Peyer's patch (tissue), 4 donors: ENCODE measurements at regions not wholly inside any gene's neighbourhood (a gene's known extent, or its start where the extent isn't known, plus 50 kb on each side); places are given as distances from the start of the nearest gene placed in this dataset.
"Not testable (repeated sequence)": the region's sequence is repeated elsewhere in the genome, so short reads cannot be mapped to it uniquely, and the experiment has no call there.

ENCODE experiments used
- POLR2A ChIP-seq, 2 donors: fragments of 450-650 bp; IDR thresholded peaks; one replicate each; pipeline ENCODE4 v1.5.1; 2017; ENCODE audit warnings: antibody characterized with exemption in 2 of 2, mild to moderate bottlenecking in 2 of 2, moderate library complexity in 2 of 2
- TF ChIP-seq, protein P1 (sequence below), 6 experiments: fragments of 450-650 bp in 4 of 6; fragments of 200-600 bp in 2 of 6; sonication (generic) in 1 of 6; IDR thresholded peaks; one replicate each; pipeline ENCODE4 v1.5.1; 2017 to 2019; ENCODE audit warnings: antibody characterized with exemption in 6 of 6, mild to moderate bottlenecking in 3 of 6, moderate library complexity in 1 of 6

DNA sequence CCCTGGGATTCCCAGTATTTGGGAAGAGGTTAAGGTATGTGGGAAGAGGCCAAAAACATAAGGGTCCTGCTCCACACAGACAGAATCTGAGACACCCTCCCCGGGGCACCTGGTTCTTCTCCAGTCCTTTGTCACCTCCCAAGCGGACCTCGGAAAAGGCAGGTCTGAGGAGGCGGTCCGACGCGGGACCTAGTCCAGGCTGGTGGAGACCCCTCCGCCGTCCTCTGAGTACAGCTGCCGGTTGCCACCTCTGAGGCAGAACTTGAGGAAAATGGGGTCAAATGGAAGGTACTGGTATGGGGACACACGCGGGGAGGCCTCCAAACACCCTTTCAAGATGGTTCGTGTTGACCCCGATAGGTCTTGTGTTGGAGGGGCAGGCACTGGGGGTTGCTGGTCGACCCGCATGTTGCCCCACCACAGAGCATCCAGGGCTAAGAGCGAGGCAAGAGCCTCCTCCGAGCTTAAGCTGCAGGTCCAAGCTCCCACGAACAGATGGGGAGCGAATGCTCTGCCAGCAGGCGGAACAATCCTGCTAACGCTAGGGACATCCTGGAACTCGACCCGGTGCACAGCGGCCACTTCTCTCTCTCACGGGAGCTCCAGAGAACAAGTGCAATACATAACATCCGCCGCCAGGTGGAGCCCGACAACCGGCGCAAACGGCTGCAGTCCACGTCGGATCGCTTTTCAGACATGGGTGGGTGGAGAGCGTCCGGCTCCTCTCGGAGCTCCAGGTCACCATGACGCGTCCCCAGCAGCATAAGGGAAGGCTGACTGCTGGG, 559.8 kb downstream of the SPATA31A6 start:
- TF ChIP-seq, protein P1, sequence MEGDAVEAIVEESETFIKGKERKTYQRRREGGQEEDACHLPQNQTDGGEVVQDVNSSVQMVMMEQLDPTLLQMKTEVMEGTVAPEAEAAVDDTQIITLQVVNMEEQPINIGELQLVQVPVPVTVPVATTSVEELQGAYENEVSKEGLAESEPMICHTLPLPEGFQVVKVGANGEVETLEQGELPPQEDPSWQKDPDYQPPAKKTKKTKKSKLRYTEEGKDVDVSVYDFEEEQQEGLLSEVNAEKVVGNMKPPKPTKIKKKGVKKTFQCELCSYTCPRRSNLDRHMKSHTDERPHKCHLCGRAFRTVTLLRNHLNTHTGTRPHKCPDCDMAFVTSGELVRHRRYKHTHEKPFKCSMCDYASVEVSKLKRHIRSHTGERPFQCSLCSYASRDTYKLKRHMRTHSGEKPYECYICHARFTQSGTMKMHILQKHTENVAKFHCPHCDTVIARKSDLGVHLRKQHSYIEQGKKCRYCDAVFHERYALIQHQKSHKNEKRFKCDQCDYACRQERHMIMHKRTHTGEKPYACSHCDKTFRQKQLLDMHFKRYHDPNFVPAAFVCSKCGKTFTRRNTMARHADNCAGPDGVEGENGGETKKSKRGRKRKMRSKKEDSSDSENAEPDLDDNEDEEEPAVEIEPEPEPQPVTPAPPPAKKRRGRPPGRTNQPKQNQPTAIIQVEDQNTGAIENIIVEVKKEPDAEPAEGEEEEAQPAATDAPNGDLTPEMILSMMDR (IDR thresholded peaks at IDR 0.05) = peak; percentile 24 to 64 (median 44)
- not testable (repeated sequence) for TF ChIP-seq POLR2A (IDR thresholded peaks at IDR 0.05)
